K562 (cell line): ENCODE measurements at regions not wholly inside any gene's neighbourhood (a gene's known extent, or its start where the extent isn't known, plus 50 kb on each side); places are given as distances from the start of the nearest gene placed in this dataset.

ENCODE experiments used
- FOXM1 ChIP-seq, 2 experiments: fragments of 450-650 bp in 1 of 2; sonication (generic) in 1 of 2; formaldehyde crosslinking in 1 of 2; IDR thresholded peaks; 2 replicates each; pipeline versions ENCODE4 v1.6.1 to v1.9.0; 2017 to 2022; ENCODE audit warnings: low read depth in 2 of 2, mild to moderate bottlenecking in 2 of 2, missing genetic modification reagents in 1 of 2, moderate library complexity in 1 of 2
- JUN ChIP-seq, 2 experiments: sonication (generic) in 1 of 2; formaldehyde crosslinking in 1 of 2; IDR thresholded peaks; 2 replicates each; pipeline versions ENCODE4 v1.6.1 to v1.8.0; 2012 to 2022; ENCODE audit warnings: borderline replicate concordance in 2 of 2, mild to moderate bottlenecking in 2 of 2, improper control_type of control experiment in 1 of 2, low read depth in 1 of 2, low read length in 1 of 2, missing genetic modification reagents in 1 of 2
- KDM1A ChIP-seq, 2 experiments: fragments of 450-650 bp; IDR thresholded peaks; 2 replicates each; pipeline ENCODE4 v1.6.1; 2016; ENCODE audit warnings: mild to moderate bottlenecking in 2 of 2
- KDM2B ChIP-seq: fragments of 250-450 bp; sonication (Bioruptor Pico); IDR thresholded peaks from 2 replicates; pipeline ENCODE4 v1.8.0; 2021; ENCODE audit warnings: mild to moderate bottlenecking, moderate library complexity
- MIER1 ChIP-seq: fragments of 450-650 bp; IDR thresholded peaks from 2 replicates; pipeline ENCODE4 v1.6.1; 2016; ENCODE audit warnings: antibody characterized with exemption, mild to moderate bottlenecking, low read depth
- NR2F6 ChIP-seq: fragments of 450-650 bp; formaldehyde crosslinking; IDR thresholded peaks from 2 replicates; pipeline ENCODE4 v1.4.0; 2020; ENCODE audit warnings: mild to moderate bottlenecking
- RAD21 ChIP-seq, 2 experiments: fragments of 250-450 bp in 1 of 2; fragments of 450-650 bp in 1 of 2; sonication (Bioruptor Pico) in 1 of 2; formaldehyde crosslinking in 1 of 2; IDR thresholded peaks in 1 of 2; conservative IDR thresholded peaks in 1 of 2; 2 replicates each; pipeline versions ENCODE4 v1.4.0 to v1.8.0; 2020 to 2022; ENCODE audit warnings: mild to moderate bottlenecking in 2 of 2, moderate library complexity in 1 of 2
- TF ChIP-seq, protein P1 (sequence below): fragments of 450-650 bp; IDR thresholded peaks from 2 replicates; pipeline ENCODE4 v1.6.1; 2017; ENCODE audit warnings: antibody characterized with exemption, mild to moderate bottlenecking
- TF ChIP-seq, protein P2 (sequence below): fragments of 450-650 bp; formaldehyde crosslinking; IDR thresholded peaks from 2 replicates; pipeline ENCODE4 v1.4.0; 2020; ENCODE audit warnings: mild to moderate bottlenecking, moderate library complexity
- TF ChIP-seq, protein P3 (sequence below): fragments of 450-650 bp; IDR thresholded peaks from 2 replicates; pipeline ENCODE4 v1.6.1; 2016; ENCODE audit warnings: low read depth
- TF ChIP-seq, protein P4 (sequence below): sonication (generic); IDR thresholded peaks from 2 replicates; pipeline ENCODE4 v1.6.1; 2016

DNA sequence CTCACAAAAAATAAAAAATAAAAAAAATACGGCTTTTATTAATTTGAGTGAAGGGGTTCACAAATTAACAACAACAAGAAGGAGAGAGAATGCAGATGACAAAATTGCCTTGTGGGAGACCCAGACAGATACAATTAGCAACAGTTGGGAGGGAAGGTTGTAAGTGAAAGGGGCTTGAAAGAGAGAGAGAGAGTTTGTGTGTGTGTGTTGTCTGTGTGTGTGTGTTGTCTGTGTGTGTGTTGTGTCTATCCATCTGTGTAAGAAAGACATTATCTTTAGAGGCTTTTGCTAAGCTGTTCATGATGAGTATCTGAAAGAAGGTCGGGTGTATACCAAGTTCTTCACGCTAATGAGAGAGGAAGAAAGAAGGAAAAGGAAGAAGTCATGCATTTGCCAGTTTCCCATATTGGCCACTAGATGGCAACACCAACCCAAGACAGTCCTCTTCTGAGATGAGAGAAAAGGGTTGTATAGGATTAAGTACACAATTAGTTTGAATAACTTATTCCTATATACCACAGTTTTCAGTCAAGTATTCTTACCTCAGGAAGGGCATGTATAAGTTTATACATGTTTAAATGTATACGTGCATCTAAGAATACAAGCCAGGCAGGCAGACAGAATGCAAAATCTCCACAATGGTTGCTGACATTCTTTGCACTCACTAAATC lies 63.7 kb upstream of the CD2AP start (continued):
- TF ChIP-seq, protein P1, sequence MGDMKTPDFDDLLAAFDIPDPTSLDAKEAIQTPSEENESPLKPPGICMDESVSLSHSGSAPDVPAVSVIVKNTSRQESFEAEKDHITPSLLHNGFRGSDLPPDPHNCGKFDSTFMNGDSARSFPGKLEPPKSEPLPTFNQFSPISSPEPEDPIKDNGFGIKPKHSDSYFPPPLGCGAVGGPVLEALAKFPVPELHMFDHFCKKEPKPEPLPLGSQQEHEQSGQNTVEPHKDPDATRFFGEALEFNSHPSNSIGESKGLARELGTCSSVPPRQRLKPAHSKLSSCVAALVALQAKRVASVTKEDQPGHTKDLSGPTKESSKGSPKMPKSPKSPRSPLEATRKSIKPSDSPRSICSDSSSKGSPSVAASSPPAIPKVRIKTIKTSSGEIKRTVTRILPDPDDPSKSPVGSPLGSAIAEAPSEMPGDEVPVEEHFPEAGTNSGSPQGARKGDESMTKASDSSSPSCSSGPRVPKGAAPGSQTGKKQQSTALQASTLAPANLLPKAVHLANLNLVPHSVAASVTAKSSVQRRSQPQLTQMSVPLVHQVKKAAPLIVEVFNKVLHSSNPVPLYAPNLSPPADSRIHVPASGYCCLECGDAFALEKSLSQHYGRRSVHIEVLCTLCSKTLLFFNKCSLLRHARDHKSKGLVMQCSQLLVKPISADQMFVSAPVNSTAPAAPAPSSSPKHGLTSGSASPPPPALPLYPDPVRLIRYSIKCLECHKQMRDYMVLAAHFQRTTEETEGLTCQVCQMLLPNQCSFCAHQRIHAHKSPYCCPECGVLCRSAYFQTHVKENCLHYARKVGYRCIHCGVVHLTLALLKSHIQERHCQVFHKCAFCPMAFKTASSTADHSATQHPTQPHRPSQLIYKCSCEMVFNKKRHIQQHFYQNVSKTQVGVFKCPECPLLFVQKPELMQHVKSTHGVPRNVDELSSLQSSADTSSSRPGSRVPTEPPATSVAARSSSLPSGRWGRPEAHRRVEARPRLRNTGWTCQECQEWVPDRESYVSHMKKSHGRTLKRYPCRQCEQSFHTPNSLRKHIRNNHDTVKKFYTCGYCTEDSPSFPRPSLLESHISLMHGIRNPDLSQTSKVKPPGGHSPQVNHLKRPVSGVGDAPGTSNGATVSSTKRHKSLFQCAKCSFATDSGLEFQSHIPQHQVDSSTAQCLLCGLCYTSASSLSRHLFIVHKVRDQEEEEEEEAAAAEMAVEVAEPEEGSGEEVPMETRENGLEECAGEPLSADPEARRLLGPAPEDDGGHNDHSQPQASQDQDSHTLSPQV: no peak
- no peak for TF ChIP-seq KDM2B
- TF ChIP-seq, protein P2, sequence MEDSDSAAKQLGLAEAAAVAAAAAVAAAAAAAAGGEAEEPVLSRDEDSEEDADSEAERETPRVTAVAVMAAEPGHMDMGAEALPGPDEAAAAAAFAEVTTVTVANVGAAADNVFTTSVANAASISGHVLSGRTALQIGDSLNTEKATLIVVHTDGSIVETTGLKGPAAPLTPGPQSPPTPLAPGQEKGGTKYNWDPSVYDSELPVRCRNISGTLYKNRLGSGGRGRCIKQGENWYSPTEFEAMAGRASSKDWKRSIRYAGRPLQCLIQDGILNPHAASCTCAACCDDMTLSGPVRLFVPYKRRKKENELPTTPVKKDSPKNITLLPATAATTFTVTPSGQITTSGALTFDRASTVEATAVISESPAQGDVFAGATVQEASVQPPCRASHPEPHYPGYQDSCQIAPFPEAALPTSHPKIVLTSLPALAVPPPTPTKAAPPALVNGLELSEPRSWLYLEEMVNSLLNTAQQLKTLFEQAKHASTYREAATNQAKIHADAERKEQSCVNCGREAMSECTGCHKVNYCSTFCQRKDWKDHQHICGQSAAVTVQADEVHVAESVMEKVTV: peak; percentile 82
- TF ChIP-seq, protein P3, sequence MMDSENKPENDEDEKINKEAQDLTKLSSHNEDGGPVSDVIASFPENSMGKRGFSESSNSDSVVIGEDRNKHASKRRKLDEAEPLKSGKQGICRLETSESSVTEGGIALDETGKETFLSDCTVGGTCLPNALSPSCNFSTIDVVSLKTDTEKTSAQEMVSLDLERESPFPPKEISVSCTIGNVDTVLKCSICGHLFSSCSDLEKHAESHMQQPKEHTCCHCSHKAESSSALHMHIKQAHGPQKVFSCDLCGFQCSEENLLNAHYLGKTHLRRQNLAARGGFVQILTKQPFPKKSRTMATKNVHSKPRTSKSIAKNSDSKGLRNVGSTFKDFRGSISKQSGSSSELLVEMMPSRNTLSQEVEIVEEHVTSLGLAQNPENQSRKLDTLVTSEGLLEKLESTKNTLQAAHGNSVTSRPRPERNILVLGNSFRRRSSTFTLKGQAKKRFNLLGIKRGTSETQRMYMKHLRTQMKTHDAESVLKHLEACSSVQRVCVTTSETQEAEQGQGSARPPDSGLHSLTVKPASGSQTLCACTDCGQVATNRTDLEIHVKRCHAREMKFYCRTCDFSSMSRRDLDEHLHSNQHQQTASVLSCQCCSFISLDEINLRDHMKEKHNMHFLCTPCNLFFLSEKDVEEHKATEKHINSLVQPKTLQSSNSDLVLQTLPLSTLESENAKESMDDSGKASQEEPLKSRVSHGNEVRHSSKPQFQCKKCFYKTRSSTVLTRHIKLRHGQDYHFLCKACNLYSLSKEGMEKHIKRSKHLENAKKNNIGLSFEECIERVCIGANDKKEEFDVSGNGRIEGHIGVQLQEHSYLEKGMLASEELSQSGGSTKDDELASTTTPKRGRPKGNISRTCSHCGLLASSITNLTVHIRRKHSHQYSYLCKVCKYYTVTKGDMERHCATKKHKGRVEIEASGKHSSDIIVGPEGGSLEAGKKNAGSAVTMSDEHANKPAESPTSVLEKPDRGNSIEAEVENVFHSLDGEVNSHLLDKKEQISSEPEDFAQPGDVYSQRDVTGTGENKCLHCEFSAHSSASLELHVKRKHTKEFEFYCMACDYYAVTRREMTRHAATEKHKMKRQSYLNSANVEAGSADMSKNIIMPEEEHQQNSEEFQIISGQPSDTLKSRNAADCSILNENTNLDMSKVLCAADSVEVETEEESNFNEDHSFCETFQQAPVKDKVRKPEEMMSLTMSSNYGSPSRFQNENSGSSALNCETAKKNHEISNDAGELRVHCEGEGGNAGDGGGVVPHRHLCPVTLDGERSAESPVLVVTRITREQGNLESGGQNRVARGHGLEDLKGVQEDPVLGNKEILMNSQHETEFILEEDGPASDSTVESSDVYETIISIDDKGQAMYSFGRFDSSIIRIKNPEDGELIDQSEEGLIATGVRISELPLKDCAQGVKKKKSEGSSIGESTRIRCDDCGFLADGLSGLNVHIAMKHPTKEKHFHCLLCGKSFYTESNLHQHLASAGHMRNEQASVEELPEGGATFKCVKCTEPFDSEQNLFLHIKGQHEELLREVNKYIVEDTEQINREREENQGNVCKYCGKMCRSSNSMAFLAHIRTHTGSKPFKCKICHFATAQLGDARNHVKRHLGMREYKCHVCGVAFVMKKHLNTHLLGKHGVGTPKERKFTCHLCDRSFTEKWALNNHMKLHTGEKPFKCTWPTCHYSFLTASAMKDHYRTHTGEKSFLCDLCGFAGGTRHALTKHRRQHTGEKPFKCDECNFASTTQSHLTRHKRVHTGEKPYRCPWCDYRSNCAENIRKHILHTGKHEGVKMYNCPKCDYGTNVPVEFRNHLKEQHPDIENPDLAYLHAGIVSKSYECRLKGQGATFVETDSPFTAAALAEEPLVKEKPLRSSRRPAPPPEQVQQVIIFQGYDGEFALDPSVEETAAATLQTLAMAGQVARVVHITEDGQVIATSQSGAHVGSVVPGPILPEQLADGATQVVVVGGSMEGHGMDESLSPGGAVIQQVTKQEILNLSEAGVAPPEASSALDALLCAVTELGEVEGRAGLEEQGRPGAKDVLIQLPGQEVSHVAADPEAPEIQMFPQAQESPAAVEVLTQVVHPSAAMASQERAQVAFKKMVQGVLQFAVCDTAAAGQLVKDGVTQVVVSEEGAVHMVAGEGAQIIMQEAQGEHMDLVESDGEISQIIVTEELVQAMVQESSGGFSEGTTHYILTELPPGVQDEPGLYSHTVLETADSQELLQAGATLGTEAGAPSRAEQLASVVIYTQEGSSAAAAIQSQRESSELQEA: no peak
- TF ChIP-seq MIER1: no peak
- peak; percentile 95 to 98 for TF ChIP-seq RAD21 (CRISPR knock-in tag; conservative IDR thresholded peaks at IDR 0.05 in 1 of 2, IDR thresholded peaks at IDR 0.05 in 1 of 2)
- TF ChIP-seq, protein P4, sequence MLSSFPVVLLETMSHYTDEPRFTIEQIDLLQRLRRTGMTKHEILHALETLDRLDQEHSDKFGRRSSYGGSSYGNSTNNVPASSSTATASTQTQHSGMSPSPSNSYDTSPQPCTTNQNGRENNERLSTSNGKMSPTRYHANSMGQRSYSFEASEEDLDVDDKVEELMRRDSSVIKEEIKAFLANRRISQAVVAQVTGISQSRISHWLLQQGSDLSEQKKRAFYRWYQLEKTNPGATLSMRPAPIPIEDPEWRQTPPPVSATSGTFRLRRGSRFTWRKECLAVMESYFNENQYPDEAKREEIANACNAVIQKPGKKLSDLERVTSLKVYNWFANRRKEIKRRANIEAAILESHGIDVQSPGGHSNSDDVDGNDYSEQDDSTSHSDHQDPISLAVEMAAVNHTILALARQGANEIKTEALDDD: peak; percentile 47; the same call in 1 of the 2 replicates
- no peak for TF ChIP-seq FOXM1 (IDR thresholded peaks at IDR 0.05; ENCODE audit: low read depth)
- TF ChIP-seq FOXM1 (CRISPR knock-in tag; IDR thresholded peaks at IDR 0.05; ENCODE audit: low read depth): no peak
- TF ChIP-seq KDM1A (IDR thresholded peaks at IDR 0.05): peak in 1 of 2 experiments; percentile 27; a peak in 1 of 4 replicates
- TF ChIP-seq NR2F6: no peak
- TF ChIP-seq JUN (IDR thresholded peaks at IDR 0.05; ENCODE audit: borderline replicate concordance, low read depth, low read length): no peak
- TF ChIP-seq JUN (CRISPR knock-in tag; IDR thresholded peaks at IDR 0.05; ENCODE audit: borderline replicate concordance): no peak
